Parathyroid adenoma (tissue), 2 donors: ENCODE measurements at regions not wholly inside any gene's neighbourhood (a gene's known extent, or its start where the extent isn't known, plus 50 kb on each side); places are given as distances from the start of the nearest gene placed in this dataset.

Experiments
- H2AFZ ChIP-seq: fragments of 300-600 bp; sonication (generic); one replicate; pipeline ENCODE4 v1.7.0; 2017; ENCODE audit warnings: antibody characterized with exemption, mild to moderate bottlenecking
- H3K27ac ChIP-seq: fragments of 300-600 bp; sonication (generic); one replicate; pipeline ENCODE4 v1.7.0; 2017
- H3K27me3 ChIP-seq: fragments of 300-600 bp; sonication (generic); one replicate; pipeline ENCODE4 v1.7.0; 2017; ENCODE audit warnings: low read length; ENCODE audit not compliant: control insufficient read depth, insufficient read depth
- H3K36me3 ChIP-seq: fragments of 300-600 bp; sonication (generic); one replicate; pipeline ENCODE4 v1.7.0; 2017; ENCODE audit warnings: low read length; ENCODE audit not compliant: control insufficient read depth, insufficient read depth
- H3K4me1 ChIP-seq: fragments of 300-600 bp; sonication (generic); one replicate; pipeline ENCODE4 v1.7.0; 2017; ENCODE audit warnings: control low read depth
- H3K4me2 ChIP-seq: fragments of 300-600 bp; sonication (generic); one replicate; pipeline ENCODE4 v1.7.0; 2017; ENCODE audit warnings: low read length
- H3K4me3 ChIP-seq: fragments of 300-600 bp; sonication (generic); one replicate; pipeline ENCODE4 v1.7.0; 2017; ENCODE audit warnings: low read depth, low read length
- H3K79me2 ChIP-seq: fragments of 300-600 bp; sonication (generic); one replicate; pipeline ENCODE4 v1.7.0; 2017; ENCODE audit warnings: control low read depth
- H3K9ac ChIP-seq: fragments of 300-600 bp; sonication (generic); one replicate; pipeline ENCODE4 v1.7.0; 2017; ENCODE audit warnings: mild to moderate bottlenecking
- H3K9me3 ChIP-seq: fragments of 300-600 bp; sonication (generic); one replicate; pipeline ENCODE4 v1.7.0; 2017; ENCODE audit warnings: low read length; ENCODE audit not compliant: control insufficient read depth
- TF ChIP-seq, protein P1 (sequence below): fragments of 300-600 bp; sonication (generic); IDR thresholded peaks from one replicate; pipeline ENCODE4 v1.7.0; 2017; ENCODE audit warnings: antibody characterized with exemption, mild to moderate bottlenecking
- donor health status: primary hyperparathyroidism.

DNA sequence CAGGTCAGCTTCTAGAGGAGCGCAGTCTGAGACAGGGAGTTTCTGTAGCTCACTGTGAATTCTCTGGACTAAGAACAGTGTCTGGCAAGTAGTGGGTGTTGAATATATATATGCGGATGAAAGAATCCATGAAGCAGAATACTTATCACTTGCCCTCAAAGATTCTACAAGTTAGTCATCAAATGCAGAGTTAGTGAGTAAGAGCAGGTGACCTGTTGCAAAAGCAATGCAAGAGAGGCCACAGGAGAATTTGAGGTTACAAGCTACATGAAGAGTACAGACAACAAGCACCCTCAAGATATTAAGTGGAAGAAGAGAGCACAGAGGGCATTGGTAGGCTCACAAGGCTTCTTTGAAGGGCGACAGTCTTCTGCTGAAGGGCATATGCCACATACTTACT lies 103.4 kb upstream of the BTBD3 start:
- Histone ChIP-seq H3K36me3 (no peaks in the 10 kb centered on the region), H3K9ac (no peak overlapping the region), H3K4me3 (no peak overlapping the region), H3K4me2 (no peak overlapping the region), H3K9me3 (no peaks in the 10 kb centered on the region), H3K27ac (no peak overlapping the region), H2AFZ (no peak overlapping the region), H3K79me2 (no peaks in the 10 kb centered on the region), H3K4me1 (no peaks in the 10 kb centered on the region), H3K27me3 (no peaks in the 10 kb centered on the region)
- TF ChIP-seq, protein P1, sequence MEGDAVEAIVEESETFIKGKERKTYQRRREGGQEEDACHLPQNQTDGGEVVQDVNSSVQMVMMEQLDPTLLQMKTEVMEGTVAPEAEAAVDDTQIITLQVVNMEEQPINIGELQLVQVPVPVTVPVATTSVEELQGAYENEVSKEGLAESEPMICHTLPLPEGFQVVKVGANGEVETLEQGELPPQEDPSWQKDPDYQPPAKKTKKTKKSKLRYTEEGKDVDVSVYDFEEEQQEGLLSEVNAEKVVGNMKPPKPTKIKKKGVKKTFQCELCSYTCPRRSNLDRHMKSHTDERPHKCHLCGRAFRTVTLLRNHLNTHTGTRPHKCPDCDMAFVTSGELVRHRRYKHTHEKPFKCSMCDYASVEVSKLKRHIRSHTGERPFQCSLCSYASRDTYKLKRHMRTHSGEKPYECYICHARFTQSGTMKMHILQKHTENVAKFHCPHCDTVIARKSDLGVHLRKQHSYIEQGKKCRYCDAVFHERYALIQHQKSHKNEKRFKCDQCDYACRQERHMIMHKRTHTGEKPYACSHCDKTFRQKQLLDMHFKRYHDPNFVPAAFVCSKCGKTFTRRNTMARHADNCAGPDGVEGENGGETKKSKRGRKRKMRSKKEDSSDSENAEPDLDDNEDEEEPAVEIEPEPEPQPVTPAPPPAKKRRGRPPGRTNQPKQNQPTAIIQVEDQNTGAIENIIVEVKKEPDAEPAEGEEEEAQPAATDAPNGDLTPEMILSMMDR = no peak

DNA sequence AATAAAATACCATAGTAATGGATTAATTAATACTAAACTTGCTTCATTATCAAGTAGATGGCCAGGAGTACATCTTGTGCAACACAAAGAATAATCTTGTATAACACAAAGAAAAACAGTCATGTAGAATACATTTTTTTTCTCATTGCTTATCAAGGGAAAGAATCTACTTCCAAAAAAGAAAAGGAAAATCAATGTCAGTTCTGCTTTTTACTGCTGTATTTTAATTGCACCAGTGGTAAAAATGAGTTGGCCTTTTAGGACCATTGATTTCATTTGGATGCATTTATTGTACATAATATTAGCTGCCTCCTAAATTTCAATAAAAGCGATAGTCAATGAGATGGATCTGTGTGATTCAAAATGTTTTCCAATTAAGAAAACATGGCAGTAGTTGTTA lies 96.9 kb upstream of the BTBD3 start:
- Histone ChIP-seq H3K4me1 (no peaks in the 10 kb centered on the region), H2AFZ (no peak overlapping the region), H3K36me3 (no peaks in the 10 kb centered on the region), H3K79me2 (no peaks in the 10 kb centered on the region), H3K9ac (peak overlapping the region; percentile 23), H3K4me2 (no peak overlapping the region), H3K27ac (no peak overlapping the region), H3K9me3 (no peaks in the 10 kb centered on the region), H3K4me3 (no peak overlapping the region), H3K27me3 (no peaks in the 10 kb centered on the region)
- TF ChIP-seq, protein P1 = no peak

DNA sequence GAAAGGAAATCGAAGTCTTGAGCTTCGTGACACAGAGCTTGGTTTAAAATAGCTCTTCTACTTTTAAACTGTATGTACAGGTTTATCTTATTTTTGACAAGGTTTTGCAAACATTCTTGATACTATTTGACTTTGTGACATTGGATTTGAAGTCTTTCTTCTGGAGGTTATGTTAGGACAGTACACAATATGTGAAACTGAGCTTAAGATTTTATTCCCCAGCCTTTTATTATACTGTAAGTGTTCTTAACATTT lies 95.2 kb upstream of the BTBD3 start:
- no peak overlapping the region for H2AFZ ChIP-seq
- TF ChIP-seq, protein P1 = no peak

DNA sequence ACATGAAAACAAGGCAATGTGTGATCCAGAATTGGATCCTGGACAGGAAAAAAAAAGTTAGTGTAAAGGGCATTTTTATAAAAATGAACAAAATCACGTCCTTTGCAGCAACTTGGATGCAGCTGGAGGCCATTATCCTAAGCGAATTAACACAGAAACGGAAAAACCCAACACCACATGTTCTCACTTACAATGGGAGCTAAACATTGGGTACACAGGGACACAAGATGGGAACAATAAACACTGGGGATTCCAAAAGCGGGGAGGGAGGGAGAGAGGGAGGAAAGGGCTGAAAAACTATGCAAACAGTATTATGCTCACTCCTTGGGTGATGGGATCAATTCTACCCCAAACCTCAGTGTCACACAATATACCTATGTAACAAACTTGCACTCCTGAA lies 91.4 kb upstream of the BTBD3 start:
- TF ChIP-seq, protein P1 = no peak

More for the DNA sequence above, 95.2 kb upstream of the BTBD3 start:
- no peaks in the 10 kb centered on the region for H3K4me1 ChIP-seq
- H3K27me3 ChIP-seq = no peaks in the 10 kb centered on the region
- H3K9me3 ChIP-seq = no peaks in the 10 kb centered on the region
- no peak overlapping the region for H3K4me3 ChIP-seq
- H3K4me2 ChIP-seq = no peak overlapping the region
- H3K9ac ChIP-seq = no peak overlapping the region
- no peaks in the 10 kb centered on the region for H3K79me2 ChIP-seq
- H3K27ac ChIP-seq = no peak overlapping the region
- H3K36me3 ChIP-seq = no peaks in the 10 kb centered on the region

DNA sequence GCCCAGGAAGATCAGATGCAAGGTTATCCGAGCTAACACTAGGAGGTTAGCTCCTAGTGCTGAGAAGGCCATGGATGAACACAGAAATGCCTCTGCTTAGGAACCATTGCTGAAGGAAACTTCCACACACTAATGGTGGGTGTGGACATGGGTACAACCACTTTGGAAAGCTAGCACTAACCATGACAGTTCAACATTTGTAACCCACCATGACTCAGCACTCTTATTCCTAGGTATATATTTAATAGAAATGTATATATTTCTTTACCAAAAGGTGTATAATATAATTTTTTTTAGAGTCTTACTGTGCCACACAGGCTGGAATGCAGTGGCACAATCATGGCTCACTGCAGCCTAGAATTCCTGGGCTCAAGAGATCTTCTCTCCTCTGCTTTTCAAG lies 85.3 kb upstream of the BTBD3 start:
- no peaks in the 10 kb centered on the region for H3K36me3 ChIP-seq
- no peak overlapping the region for H3K9ac ChIP-seq
- no peaks in the 10 kb centered on the region for H3K27me3 ChIP-seq
- no peak overlapping the region for H2AFZ ChIP-seq
- TF ChIP-seq, protein P1 = no peak
- no peak overlapping the region for H3K4me2 ChIP-seq
- no peaks in the 10 kb centered on the region for H3K79me2 ChIP-seq
- no peak overlapping the region for H3K27ac ChIP-seq
- no peaks in the 10 kb centered on the region for H3K4me1 ChIP-seq
- H3K4me3 ChIP-seq = no peak overlapping the region
- no peaks in the 10 kb centered on the region for H3K9me3 ChIP-seq

More for the DNA sequence above, 91.4 kb upstream of the BTBD3 start:
- H3K9me3 ChIP-seq = no peaks in the 10 kb centered on the region
- no peaks in the 10 kb centered on the region for H3K79me2 ChIP-seq
- H3K4me3 ChIP-seq = no peak overlapping the region
- H2AFZ ChIP-seq = no peak overlapping the region
- no peaks in the 10 kb centered on the region for H3K36me3 ChIP-seq
- H3K4me2 ChIP-seq = no peak overlapping the region
- H3K27me3 ChIP-seq = no peaks in the 10 kb centered on the region
- H3K9ac ChIP-seq = no peak overlapping the region
- no peak overlapping the region for H3K27ac ChIP-seq
- no peaks in the 10 kb centered on the region for H3K4me1 ChIP-seq
